HG03135 (cell line): ENCODE measurements at regions not wholly inside any gene's neighbourhood (a gene's known extent, or its start where the extent isn't known, plus 50 kb on each side); places are given as distances from the start of the nearest gene placed in this dataset.
"Not testable (repeated sequence)": the region's sequence is repeated elsewhere in the genome, so short reads cannot be mapped to it uniquely, and the experiment has no call there.

Experiments
- ATAC-seq: cut with Tn5 transposase; IDR thresholded peaks from one replicate; pipeline ENCODE4 v1.9.1; 2021; ENCODE audit warnings: mild to moderate bottlenecking, moderate library complexity; ENCODE audit not compliant: unreplicated experiment

- no peak for ATAC-seq
These were observed 162.7 kb upstream of the NT5E start for GRCh38 chr6:85287158-85287557.

DNA sequence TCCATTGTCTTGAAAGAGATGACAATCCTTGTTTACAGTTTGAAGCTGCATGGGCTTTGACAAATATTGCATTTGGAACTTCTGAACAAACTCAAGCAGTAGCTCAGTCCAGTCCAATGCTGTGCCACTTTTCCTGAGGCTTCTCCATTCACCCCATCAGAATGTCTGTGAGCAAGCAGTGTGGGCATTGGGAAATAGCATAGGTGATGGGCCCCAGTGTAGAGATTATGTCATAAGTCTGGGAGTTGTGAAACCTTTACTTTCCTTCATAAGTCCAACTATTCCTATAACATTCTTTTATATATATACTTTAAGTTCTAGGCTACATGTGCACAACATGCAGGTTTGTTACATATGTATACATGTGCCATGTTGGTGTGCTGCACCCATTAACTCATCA lies 163.4 kb upstream of the NT5E start:
- ATAC-seq: not testable (repeated sequence)

DNA sequence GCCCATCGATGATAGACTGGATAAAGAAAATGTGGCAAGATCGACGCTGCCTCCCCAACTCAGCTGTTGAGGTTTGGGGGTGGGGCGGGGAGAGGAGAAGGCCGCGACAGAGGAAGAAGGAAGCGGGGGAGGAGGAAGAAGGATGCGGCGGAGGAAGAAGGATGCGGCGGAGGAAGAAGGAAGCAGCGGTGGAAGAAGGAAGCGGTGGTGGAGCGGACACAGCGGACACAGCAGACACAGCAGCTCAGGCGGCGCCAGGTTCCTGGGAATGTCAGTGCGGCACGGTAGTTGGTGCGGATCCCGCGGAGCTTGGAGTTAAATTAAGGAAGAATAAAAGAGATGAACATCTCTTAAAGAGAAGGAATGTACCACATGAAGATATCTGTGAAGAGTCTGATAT lies 163.9 kb upstream of the NT5E start:
- no peak for ATAC-seq

GRCh38 chr6:85285114-85285513 lies 164.8 kb upstream of the NT5E start:
- ATAC-seq: no peak

DNA sequence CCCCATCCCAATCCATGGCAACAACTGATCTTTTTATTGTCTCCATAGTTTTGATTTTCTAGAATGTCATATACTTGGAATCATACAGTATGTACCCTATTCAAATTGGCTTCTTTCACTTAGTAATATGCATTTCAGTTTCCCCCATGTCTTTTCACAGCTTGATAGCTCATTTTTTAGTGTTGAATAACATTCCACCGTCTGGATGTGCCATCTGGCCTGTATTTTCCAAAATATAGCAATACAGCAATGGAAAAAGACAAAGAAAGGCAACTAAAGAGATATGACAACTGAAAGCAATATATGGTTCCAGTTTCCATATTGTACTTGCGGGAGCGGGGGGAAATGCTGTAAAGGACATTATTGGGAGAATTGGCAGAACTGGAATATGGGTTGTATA lies 166.4 kb upstream of the NT5E start:
- ATAC-seq: no peak

- ATAC-seq: no peak
These were observed 171.3 kb upstream of the NT5E start for GRCh38 chr6:85278466-85279035.

DNA sequence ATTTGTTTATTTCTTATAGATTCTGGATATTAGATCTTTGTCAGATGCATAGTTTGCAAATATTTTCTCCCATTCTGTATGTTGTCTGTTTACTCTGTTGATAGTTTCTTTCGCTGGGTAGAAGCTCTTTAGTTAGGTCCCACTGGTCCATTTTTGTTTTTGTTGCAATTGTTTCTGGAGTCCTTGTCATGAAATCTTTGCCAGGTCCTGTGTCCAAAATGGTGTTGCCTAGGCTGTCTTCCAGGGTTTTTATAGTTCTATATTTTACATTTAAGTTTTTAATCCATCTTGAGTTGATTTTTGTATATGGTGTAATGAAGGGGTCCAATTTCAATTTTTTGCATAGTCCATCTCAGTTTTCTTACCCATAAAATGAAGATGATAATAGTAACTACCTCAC lies 173.9 kb upstream of the NT5E start:
- ATAC-seq: not testable (repeated sequence)

DNA sequence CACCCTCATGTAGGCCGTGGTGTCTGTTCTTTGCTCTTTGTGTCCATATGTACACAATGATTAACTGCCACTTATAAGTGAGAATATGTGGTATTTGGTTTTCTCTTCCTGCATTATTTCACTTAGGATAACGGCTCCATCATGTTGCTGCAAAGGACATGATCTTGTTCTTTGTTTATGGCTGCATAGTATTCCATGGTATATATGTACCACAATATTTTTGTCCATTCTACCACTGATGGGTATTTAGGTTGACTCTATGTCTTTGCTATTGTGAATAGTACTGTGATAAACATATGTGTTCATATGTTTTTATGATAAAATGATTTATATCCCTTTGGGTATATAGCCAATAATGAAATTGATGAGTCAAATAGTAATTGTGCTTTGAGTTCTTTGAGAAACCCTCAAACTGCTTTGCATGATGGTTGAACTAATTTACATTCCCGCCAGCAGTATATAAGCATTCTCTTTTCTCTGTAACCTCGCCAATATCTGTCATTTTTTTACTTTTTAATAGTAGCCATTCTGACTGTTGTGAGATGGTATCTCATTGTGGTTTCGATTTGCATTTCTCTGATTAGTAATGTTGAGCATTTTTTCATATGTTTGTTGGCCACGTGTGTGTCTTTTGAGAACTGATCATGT lies 174.4 kb upstream of the NT5E start:
- no peak for ATAC-seq

GRCh38 chr6:85273870-85274269 lies 176.0 kb upstream of the NT5E start:
- no peak for ATAC-seq

DNA sequence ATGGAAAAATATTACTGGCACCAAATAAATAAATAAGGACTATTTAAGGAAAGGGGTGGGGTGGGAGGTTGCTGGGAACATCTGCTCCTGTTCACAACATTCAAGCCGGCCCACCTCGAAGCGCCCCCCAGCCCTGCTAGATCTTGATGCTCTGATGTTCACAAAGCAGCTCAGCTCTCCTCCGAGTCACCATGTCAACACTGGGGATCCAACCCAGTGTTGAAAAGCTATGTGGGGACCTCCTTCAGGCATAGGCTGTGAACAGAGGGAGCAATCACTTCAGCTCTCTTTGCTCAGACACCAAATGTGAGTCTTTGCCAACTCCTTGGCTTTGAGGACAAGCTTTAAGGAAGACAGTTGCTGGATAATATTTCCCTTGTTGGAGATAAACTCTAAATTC lies 176.8 kb upstream of the NT5E start:
- no peak for ATAC-seq

DNA sequence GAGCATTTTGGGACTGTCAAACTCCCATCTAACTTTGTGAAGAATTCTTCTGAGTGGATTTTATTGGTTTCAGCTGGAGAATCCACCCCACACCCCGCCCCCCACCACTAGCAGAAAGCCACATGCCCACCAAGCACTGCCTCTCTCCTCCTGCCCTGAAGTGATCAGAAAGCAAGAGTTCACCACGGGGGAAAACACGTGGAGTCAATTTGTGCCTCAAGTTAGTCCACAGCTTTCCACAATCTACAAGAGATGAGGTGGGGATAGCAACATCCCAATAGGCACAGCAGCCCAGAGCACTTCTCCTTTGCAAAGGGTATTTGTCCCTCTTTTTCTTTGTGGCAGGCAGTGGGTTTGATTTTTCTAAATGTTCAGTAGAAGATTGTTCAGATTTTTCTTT lies 177.3 kb upstream of the NT5E start:
- no peak for ATAC-seq

DNA sequence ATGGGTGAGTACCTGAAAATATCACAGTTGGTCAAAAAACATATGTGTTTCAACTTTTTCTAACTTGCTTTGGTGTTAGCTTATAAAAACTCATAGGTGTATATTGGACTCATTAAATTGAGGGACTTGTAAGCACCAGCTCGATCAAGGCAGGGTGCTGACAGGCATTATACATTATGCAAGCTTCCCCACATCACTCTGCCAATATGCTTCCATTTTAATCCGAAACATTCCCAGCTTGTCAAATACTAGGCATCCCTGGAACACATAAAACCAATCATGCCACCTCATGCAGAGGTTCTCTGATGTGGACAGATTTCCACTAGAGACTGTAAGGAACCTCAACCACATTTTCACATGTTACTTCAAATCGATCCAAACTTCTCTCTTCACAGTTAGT lies 187.3 kb upstream of the NT5E start:
- ATAC-seq: no peak

DNA sequence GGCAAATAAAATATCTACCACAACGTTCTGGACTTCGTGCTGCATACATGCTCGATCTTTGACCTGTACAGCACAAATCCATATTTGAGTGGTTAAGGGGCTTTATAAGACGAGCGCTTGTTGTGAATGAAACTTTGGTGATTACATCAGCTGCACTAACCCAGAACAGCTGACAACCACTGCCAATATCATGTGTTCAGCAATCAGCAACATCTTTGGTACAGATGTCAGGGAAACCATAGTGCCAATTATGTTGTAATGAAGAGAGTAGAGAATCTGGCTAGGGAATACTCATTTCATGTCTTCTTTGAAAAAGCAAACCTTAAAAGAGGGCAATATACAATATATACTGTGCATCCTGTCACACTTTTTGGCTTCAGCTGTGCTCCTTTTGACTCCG lies 188.6 kb upstream of the NT5E start:
- ATAC-seq: no peak

DNA sequence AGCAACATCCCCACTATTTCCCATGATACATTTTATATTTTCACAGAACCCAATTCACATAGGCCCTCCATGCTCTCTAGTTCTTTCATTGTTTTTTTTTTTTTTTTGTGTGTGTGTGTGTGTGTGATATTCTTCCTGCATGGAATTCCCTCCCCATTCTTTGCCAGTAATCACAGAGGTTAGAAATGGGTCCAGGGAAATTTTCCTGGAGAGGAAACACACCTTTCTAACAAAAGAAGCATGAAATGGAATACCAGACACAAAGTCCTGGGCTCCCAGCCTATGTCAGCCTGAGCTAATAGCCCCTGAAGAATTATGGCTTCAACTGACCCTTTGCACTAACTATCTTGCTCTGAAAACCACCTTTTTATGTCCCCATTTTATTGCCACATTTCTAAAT lies 194.2 kb upstream of the NT5E start:
- ATAC-seq: no peak

- no peak for ATAC-seq
These were observed 197.3 kb upstream of the NT5E start for GRCh38 chr6:85252552-85252951.

- no peak for ATAC-seq
These were observed 197.8 kb upstream of the NT5E start for GRCh38 chr6:85252085-85252484.

DNA sequence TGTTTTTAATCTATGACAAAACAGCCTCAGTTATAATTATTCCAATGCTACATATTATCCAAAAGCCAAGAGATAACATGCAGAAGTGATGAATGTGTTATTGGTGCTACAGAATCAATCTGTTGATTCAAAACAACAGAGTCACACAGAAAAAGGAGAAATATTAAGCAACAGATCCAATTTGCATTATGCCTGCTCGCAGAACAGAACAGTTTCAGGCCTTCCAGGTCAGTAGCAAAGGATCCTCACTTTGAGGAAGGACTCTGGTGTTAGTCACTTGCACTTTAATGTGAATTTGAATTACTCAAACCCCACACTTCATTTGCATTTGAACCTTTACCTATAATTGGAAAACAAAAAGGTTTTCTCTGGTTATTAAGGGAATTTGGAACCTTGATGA lies 198.6 kb upstream of the NT5E start:
- ATAC-seq: no peak

DNA sequence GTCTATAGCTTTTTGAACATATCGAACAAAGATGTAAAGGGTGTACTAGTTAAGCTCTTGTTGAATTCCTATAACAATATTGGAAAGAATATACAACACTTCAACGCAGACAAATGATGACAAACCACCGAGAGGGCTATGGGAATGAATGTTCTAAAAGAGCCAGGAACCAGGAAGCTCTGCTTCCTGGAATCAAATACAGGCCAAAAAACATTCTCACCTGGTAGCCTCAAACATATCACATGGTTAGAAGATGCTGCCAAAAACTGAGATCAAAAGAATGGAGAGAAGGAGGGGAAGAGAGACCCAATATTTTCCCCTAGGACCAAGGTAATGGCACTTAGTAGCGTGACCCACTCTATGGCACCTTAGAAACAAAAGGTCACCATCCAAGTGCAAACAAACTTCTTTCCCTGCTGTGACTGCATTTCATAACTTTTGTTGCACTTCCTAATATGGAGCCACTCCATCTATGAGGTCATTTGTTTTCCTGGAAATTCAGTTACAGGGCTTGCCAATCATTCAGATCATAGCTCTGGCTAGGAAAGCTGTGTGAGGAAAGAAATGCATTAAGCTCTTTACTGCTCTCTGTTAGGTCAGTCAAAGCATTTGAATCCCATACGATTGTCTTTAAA lies 199.2 kb upstream of the NT5E start:
- ATAC-seq: no peak

DNA sequence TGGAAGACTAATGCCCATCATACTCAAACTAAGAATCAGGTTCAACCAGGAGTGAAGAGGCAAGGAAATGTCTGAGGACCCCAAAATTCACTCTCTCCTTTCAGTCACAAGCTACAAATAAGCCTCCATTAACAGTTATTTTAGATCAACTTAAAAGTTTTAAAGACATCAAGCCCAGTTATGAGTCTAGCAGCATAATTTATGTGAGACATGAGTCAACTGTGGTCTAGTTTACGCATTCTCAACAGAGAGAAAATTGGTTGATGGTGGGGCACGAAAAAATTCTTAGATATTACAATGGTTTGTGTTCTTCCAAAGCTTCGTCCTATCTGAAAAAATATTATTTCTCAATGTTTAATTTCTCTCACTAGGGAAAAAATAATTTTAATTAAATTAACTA lies 204.9 kb upstream of the NT5E start:
- no peak for ATAC-seq

- no peak for ATAC-seq
These were observed 208.3 kb upstream of the NT5E start for GRCh38 chr6:85241498-85242052.

DNA sequence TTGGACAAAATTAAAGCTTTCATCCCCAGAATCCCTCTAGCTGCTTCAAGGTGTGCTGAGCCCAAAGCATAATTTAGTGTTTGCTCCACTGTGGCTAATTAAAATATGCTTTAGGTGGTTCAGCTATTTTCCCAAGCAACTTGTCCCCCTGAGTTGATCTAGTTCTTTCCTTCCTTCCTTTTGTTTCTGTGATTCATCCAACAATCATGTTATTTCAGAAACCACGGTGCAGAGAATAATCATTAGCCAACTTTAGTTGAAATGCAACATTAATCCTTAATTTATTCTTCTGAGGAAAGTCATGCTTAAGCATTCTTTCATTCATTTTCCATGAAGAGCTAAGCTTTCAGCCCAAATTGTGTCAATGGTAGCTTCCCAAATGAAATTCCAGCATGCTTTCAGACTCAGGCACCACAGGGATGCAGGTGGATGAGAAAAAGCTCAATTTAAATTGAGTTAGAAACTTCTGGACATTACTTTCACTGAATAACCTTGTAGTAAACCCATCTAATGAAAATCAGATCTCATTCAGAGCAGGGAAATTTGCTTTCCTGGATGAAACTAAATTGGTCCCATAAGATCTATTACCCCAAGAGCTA lies 209.0 kb upstream of the NT5E start:
- ATAC-seq: no peak

- ATAC-seq: no peak
These were observed 212.4 kb upstream of the NT5E start for GRCh38 chr6:85237478-85237877.
